SK-N-MC (cell line): ENCODE measurements at regions not wholly inside any gene's neighbourhood (a gene's known extent, or its start where the extent isn't known, plus 50 kb on each side); places are given as distances from the start of the nearest gene placed in this dataset.

Experiments used
- EZH2 ChIP-seq: fragments of 200-600 bp; sonication (generic); IDR thresholded peaks from one replicate; pipeline ENCODE4 v1.6.1; 2017; ENCODE audit warnings: antibody characterized with exemption
- POLR2AphosphoS5 ChIP-seq: IDR thresholded peaks from 2 replicates; pipeline ENCODE4 v1.6.1; 2012; ENCODE audit warnings: mild to moderate bottlenecking, low read depth, low read length, borderline replicate concordance

GRCh38 chrX:34493086-34493485 lies 164.0 kb downstream of the TMEM47 start:
- TF ChIP-seq EZH2 (no peak), POLR2AphosphoS5 (no peak)
